ENCODE measurements at regions not wholly inside any gene's neighbourhood (a gene's known extent, or its start where the extent isn't known, plus 50 kb on each side); places are given as distances from the start of the nearest gene placed in this dataset.

- TF ChIP-seq POLR2A (IDR thresholded peaks at IDR 0.05): no peak
- TF ChIP-seq CTCF (IDR thresholded peaks at IDR 0.05): no peak
These were observed 65.6 kb upstream of the EDEM3 start for GRCh38 chr1:184820218-184820750.

All from stomach (tissue), 4 donors.